Endothelial cell of umbilical vein (primary cell): ENCODE measurements at regions not wholly inside any gene's neighbourhood (a gene's known extent, or its start where the extent isn't known, plus 50 kb on each side); places are given as distances from the start of the nearest gene placed in this dataset.

Experiments
- EZH2 ChIP-seq: IDR thresholded peaks from 2 replicates; pipeline ENCODE4 v1.6.1; 2012; ENCODE audit warnings: borderline replicate concordance, low read depth, mild to moderate bottlenecking, moderate library complexity, low read length, inconsistent platforms; ENCODE audit not compliant: severe bottlenecking
- GATA2 ChIP-seq: IDR thresholded peaks from 2 replicates; pipeline ENCODE4 v1.7.0; 2011; ENCODE audit warnings: low read depth, mild to moderate bottlenecking, moderate library complexity, mixed read lengths, low read length; ENCODE audit not compliant: insufficient read length, insufficient read depth
- JUN ChIP-seq: IDR thresholded peaks from 2 replicates; pipeline ENCODE4 v1.6.1; 2011; ENCODE audit warnings: borderline replicate concordance, low read depth; ENCODE audit not compliant: insufficient read length, insufficient read depth
- MYC ChIP-seq: IDR thresholded peaks from one replicate; pipeline ENCODE4 v1.6.1; 2011; ENCODE audit warnings: mild to moderate bottlenecking, low read depth, low read length
- POLR2A ChIP-seq: IDR thresholded peaks from 2 replicates; pipeline ENCODE4 v1.6.1; 2012; ENCODE audit warnings: low read depth, mild to moderate bottlenecking, control low read depth, low read length
- POLR2AphosphoS5 ChIP-seq: IDR thresholded peaks from 2 replicates; pipeline ENCODE4 v1.6.1; 2012; ENCODE audit warnings: low read depth, mild to moderate bottlenecking, control low read depth, low read length, moderate library complexity; ENCODE audit not compliant: insufficient read depth
- TF ChIP-seq, protein P1 (sequence below), 2 donors: IDR thresholded peaks; 1 replicate in 1 of 2; 2 replicates in 1 of 2; pipeline ENCODE4 v1.5.1; 2011; ENCODE audit warnings: low read length in 2 of 2, mild to moderate bottlenecking in 2 of 2, moderate library complexity in 2 of 2, control low read depth in 1 of 2, inconsistent platforms in 1 of 2, low read depth in 1 of 2; ENCODE audit not compliant: insufficient read depth in 1 of 2; ENCODE audit errors: extremely low read depth in 1 of 2

DNA sequence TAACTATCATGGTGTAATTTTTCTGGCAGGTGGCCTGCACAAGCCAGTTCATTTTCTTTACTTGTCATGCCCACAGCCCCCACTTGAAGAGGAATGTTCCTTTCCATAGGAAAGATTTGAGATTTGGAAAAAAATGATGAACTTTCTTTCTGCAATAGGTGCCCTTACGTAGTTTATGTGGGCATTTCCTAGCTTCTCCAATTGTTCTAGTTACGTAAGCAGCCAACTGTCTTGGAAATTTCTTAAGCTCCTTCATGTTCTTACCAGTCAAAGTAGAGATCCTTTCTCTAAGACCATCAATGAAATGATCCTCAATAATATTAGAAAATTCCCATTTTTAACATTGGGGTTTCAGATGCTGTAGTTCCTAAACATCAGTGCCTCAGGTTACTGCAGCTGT, 109.5 kb upstream of the F3 start:
- TF ChIP-seq, protein P1, sequence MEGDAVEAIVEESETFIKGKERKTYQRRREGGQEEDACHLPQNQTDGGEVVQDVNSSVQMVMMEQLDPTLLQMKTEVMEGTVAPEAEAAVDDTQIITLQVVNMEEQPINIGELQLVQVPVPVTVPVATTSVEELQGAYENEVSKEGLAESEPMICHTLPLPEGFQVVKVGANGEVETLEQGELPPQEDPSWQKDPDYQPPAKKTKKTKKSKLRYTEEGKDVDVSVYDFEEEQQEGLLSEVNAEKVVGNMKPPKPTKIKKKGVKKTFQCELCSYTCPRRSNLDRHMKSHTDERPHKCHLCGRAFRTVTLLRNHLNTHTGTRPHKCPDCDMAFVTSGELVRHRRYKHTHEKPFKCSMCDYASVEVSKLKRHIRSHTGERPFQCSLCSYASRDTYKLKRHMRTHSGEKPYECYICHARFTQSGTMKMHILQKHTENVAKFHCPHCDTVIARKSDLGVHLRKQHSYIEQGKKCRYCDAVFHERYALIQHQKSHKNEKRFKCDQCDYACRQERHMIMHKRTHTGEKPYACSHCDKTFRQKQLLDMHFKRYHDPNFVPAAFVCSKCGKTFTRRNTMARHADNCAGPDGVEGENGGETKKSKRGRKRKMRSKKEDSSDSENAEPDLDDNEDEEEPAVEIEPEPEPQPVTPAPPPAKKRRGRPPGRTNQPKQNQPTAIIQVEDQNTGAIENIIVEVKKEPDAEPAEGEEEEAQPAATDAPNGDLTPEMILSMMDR (IDR thresholded peaks at IDR 0.05; ENCODE audit: extremely low read depth in 1 of 2, insufficient read depth in 1 of 2, low read depth in 1 of 2, low read length in 2 of 2): no peak
- no peak for TF ChIP-seq JUN
- no peak for TF ChIP-seq POLR2A
- no peak for TF ChIP-seq POLR2AphosphoS5
- no peak for TF ChIP-seq EZH2
- no peak for TF ChIP-seq MYC
- no peak for TF ChIP-seq GATA2
